Ishikawa (cell line): ENCODE measurements at regions not wholly inside any gene's neighbourhood (a gene's known extent, or its start where the extent isn't known, plus 50 kb on each side); places are given as distances from the start of the nearest gene placed in this dataset.

Experiments used
- CEBPB ChIP-seq: IDR thresholded peaks from 2 replicates; pipeline ENCODE4 v1.6.1; 2012
- CREB1 ChIP-seq: IDR thresholded peaks from 2 replicates; pipeline ENCODE4 v1.6.1; 2012; ENCODE audit warnings: low read depth
- EGR1 ChIP-seq: IDR thresholded peaks from 2 replicates; pipeline ENCODE4 v1.6.1; 2012
- EP300 ChIP-seq: IDR thresholded peaks from 2 replicates; pipeline ENCODE4 v1.6.1; 2012; ENCODE audit warnings: borderline replicate concordance
- FOXM1 ChIP-seq: IDR thresholded peaks from 2 replicates; pipeline ENCODE4 v1.6.1; 2012; ENCODE audit warnings: low read depth, borderline replicate concordance
- NFIC ChIP-seq: IDR thresholded peaks from 2 replicates; pipeline ENCODE4 v1.6.1; 2012
- RAD21 ChIP-seq: IDR thresholded peaks from 2 replicates; pipeline ENCODE4 v1.6.1; 2012; ENCODE audit warnings: low read depth
- TAF1 ChIP-seq: IDR thresholded peaks from 2 replicates; pipeline ENCODE4 v1.6.1; 2012; ENCODE audit warnings: low read depth, mild to moderate bottlenecking
- TEAD4 ChIP-seq: IDR thresholded peaks from 2 replicates; pipeline ENCODE4 v1.6.1; 2012
- YY1 ChIP-seq: IDR thresholded peaks from 2 replicates; pipeline ENCODE4 v1.6.1; 2012; ENCODE audit warnings: low read depth
- ZBTB7A ChIP-seq: IDR thresholded peaks from 2 replicates; pipeline ENCODE4 v1.6.1; 2012; ENCODE audit warnings: low read depth
- TF ChIP-seq, protein P1 (sequence below): IDR thresholded peaks from 2 replicates; pipeline ENCODE4 v1.6.1; 2012
- TF ChIP-seq, protein P2 (sequence below): IDR thresholded peaks from 2 replicates; pipeline ENCODE4 v1.6.1; 2012; ENCODE audit warnings: low read depth, mild to moderate bottlenecking
- TF ChIP-seq, protein P3 (sequence below): IDR thresholded peaks from 2 replicates; pipeline ENCODE4 v1.6.1; 2012

GRCh38 chr5:61796773-61797172 is 464.7 kb downstream of the ZSWIM6 start:
- TF ChIP-seq, protein P1, sequence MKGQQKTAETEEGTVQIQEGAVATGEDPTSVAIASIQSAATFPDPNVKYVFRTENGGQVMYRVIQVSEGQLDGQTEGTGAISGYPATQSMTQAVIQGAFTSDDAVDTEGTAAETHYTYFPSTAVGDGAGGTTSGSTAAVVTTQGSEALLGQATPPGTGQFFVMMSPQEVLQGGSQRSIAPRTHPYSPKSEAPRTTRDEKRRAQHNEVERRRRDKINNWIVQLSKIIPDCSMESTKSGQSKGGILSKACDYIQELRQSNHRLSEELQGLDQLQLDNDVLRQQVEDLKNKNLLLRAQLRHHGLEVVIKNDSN = no peak
- TF ChIP-seq, protein P2, sequence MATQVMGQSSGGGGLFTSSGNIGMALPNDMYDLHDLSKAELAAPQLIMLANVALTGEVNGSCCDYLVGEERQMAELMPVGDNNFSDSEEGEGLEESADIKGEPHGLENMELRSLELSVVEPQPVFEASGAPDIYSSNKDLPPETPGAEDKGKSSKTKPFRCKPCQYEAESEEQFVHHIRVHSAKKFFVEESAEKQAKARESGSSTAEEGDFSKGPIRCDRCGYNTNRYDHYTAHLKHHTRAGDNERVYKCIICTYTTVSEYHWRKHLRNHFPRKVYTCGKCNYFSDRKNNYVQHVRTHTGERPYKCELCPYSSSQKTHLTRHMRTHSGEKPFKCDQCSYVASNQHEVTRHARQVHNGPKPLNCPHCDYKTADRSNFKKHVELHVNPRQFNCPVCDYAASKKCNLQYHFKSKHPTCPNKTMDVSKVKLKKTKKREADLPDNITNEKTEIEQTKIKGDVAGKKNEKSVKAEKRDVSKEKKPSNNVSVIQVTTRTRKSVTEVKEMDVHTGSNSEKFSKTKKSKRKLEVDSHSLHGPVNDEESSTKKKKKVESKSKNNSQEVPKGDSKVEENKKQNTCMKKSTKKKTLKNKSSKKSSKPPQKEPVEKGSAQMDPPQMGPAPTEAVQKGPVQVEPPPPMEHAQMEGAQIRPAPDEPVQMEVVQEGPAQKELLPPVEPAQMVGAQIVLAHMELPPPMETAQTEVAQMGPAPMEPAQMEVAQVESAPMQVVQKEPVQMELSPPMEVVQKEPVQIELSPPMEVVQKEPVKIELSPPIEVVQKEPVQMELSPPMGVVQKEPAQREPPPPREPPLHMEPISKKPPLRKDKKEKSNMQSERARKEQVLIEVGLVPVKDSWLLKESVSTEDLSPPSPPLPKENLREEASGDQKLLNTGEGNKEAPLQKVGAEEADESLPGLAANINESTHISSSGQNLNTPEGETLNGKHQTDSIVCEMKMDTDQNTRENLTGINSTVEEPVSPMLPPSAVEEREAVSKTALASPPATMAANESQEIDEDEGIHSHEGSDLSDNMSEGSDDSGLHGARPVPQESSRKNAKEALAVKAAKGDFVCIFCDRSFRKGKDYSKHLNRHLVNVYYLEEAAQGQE = no peak
- TF ChIP-seq, protein P3, sequence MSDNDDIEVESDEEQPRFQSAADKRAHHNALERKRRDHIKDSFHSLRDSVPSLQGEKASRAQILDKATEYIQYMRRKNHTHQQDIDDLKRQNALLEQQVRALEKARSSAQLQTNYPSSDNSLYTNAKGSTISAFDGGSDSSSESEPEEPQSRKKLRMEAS = no peak
- TF ChIP-seq EP300 (no peak), RAD21 (no peak), YY1 (no peak), EGR1 (no peak), TAF1 (no peak), NFIC (no peak), CEBPB (no peak), CREB1 (no peak), TEAD4 (no peak), FOXM1 (no peak), ZBTB7A (no peak)
